ENCODE measurements at regions not wholly inside any gene's neighbourhood (a gene's known extent, or its start where the extent isn't known, plus 50 kb on each side); places are given as distances from the start of the nearest gene placed in this dataset.

DNA sequence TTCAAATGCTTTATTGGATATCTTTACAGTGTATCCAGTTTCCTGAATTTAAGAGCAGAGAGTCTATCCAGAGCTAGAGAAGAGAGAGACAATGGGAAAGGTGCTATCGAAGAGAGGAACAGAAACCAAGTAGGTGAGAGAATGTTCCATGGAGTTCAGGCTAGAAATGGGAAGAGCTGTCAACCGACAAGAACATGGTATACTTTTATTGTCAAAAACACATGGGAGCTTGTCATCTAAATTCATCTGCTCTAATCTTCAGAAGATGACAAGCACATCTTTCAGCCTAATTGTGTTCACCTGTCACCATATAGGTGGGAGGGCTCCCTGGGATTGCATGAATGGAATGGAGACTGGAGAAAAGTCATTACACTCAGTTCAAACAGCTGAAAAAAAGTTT, 690.4 kb upstream of the LRATD1 start:
- Histone ChIP-seq H3K27ac (no peak overlapping the region), H3K36me3 (no peaks in the 10 kb centered on the region), H3K4me1 (no peaks in the 10 kb centered on the region), H3K27me3 (no peaks in the 10 kb centered on the region), H3K9me3 (no peaks in the 10 kb centered on the region), H3K4me3 (no peak overlapping the region)
- TF ChIP-seq POLR2A (IDR thresholded peaks at IDR 0.05) = no peak
- TF ChIP-seq, protein P1, sequence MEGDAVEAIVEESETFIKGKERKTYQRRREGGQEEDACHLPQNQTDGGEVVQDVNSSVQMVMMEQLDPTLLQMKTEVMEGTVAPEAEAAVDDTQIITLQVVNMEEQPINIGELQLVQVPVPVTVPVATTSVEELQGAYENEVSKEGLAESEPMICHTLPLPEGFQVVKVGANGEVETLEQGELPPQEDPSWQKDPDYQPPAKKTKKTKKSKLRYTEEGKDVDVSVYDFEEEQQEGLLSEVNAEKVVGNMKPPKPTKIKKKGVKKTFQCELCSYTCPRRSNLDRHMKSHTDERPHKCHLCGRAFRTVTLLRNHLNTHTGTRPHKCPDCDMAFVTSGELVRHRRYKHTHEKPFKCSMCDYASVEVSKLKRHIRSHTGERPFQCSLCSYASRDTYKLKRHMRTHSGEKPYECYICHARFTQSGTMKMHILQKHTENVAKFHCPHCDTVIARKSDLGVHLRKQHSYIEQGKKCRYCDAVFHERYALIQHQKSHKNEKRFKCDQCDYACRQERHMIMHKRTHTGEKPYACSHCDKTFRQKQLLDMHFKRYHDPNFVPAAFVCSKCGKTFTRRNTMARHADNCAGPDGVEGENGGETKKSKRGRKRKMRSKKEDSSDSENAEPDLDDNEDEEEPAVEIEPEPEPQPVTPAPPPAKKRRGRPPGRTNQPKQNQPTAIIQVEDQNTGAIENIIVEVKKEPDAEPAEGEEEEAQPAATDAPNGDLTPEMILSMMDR (IDR thresholded peaks at IDR 0.05) = no peak
- ATAC-seq = no peak
- 80 to 87% (median 85%) methylated on average over 2 of the region's 2 CpGs for WGBS, 4 donors
- intact Hi-C loops (cut with DNase I) = no loop called here
- no peak for DNase-seq

DNA sequence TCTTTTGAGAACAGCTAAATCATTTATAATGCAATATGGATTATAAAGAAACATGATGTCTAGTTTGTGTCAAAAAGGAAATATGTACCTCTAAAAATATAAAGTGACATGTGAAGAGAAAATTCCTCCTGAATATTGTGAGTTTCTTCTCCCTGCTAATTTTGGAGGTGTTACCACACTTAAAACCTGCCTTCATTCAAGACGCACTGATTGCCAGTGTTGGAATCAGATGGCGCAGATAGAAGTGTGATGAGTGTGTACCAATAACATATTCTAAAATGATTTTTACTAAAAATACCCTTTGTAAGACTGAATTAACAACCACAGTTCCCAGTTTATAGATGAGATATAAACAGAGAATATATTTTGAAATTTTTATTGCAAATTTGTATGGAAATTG, 681.8 kb upstream of the LRATD1 start:
- H3K9me3 ChIP-seq = peaks cover 0 to 12% (median 0%) of the 10 kb centered on the region in 12 donors
- WGBS, 4 donors = 93 to 95% (median 93%) methylated on average over 2 of the region's 2 CpGs
- TF ChIP-seq, protein P1 (IDR thresholded peaks at IDR 0.05) = no peak
- TF ChIP-seq POLR2A (IDR thresholded peaks at IDR 0.05) = no peak
- intact Hi-C loops (cut with DNase I) = no loop called here
- no peak overlapping the region for H3K27ac ChIP-seq
- ATAC-seq (no peak), DNase-seq (no peak)
- no peaks in the 10 kb centered on the region for H3K27me3 ChIP-seq
- no peaks in the 10 kb centered on the region for H3K4me1 ChIP-seq
- H3K36me3 ChIP-seq = no peaks in the 10 kb centered on the region
- H3K4me3 ChIP-seq = no peak overlapping the region

DNA sequence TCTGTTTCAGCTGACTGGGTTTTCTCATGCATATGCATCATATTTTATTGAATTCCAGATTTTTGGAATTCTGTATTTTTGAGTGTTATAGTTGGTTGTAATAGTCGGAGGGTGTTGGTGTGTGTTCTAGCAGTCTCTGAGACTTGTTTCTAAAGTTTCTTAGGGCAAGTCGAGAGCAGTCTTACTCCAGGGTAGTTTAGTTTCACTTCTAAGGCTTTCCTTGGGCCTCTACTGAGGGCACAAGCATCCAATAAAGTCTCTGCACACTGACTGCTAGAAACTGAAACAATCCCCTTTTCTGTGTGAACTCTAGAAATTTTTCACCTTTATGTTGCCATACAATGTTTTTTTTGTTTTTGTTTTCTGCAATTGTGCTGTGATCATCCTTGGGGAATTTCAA, 663.7 kb upstream of the LRATD1 start:
- H3K9me3 ChIP-seq = peaks cover 0 to 3% (median 0%) of the 10 kb centered on the region in 12 donors
- DNase-seq (no peak), ATAC-seq (no peak)
- no peak overlapping the region for H3K4me3 ChIP-seq
- no peak overlapping the region for H3K27ac ChIP-seq
- no peaks in the 10 kb centered on the region for H3K4me1 ChIP-seq
- H3K27me3 ChIP-seq = no peaks in the 10 kb centered on the region
- no peaks in the 10 kb centered on the region for H3K36me3 ChIP-seq
- WGBS, 4 donors = 48 to 66% (median 63%) methylated on average over 2 of the region's 2 CpGs
- intact Hi-C loops (cut with DNase I) = no loop called here
- TF ChIP-seq, protein P1 (IDR thresholded peaks at IDR 0.05) = no peak
- TF ChIP-seq POLR2A (IDR thresholded peaks at IDR 0.05) = no peak

DNA sequence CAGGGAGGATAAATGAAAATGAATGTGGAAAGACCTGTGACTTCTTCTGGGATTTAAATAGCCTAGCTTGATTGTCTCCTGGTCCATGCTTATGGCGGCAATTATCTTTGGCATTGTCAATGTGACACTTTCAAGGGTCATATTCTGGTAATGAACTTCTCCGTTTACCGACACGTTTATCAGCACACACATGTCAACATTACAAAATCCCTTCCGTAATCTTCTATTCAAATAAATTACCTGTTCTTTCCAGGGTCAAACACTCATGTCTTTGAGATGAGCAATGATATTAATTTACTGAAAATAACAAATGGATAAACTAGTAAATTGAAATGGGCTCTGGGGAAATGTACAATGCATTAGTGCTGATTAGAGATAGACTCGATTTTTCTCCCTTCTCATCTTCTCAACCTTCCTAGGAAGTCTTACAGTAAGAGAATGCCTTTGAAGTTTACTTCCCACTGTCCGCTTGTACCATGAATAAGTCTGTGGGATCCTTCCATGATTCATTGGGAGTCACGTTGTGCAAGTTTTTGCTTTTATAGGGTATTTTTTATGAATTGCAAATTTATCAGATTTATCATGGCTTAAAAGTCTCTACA, 646.3 kb upstream of the LRATD1 start:
- H3K4me1 ChIP-seq = no peaks in the 10 kb centered on the region
- TF ChIP-seq POLR2A (IDR thresholded peaks at IDR 0.05) = no peak
- TF ChIP-seq, protein P1 (IDR thresholded peaks at IDR 0.05) = no peak
- no peak overlapping the region for H3K4me3 ChIP-seq
- DNase-seq (no peak), ATAC-seq (no peak)
- H3K36me3 ChIP-seq = no peaks in the 10 kb centered on the region
- no peaks in the 10 kb centered on the region for H3K27me3 ChIP-seq
- peaks cover 0 to 22% (median 3%) of the 10 kb centered on the region in 12 donors for H3K9me3 ChIP-seq
- intact Hi-C loops (cut with DNase I) = no loop called here
- no peak overlapping the region for H3K27ac ChIP-seq
- WGBS, 4 donors = 62 to 68% (median 65%) methylated on average over 8 of the region's 8 CpGs

Data from heart left ventricle (tissue), 16 donors.